HCT116 (cell line): ENCODE measurements at regions not wholly inside any gene's neighbourhood (a gene's known extent, or its start where the extent isn't known, plus 50 kb on each side); places are given as distances from the start of the nearest gene placed in this dataset.

ENCODE experiments used
- ATAC-seq: fragments of 200-7000 bp; cut with Tn5 transposase; 2 replicates; pipeline ENCODE4 v1.9.1; 2020; ENCODE audit warnings: mild to moderate bottlenecking, moderate library complexity
- BruUV-seq: library from RNA; stranded (reverse); fragments of 400-500 nt; replicated peaks from 2 replicates; lab custom pipeline; 2021; lab: Mats Ljungman, UMichigan
- CTCF ChIA-PET: fragments of 300-600 bp; sonication (Branson Sonifier 250); formaldehyde crosslinking; loops from one replicate; lab custom pipeline; 2021; ENCODE audit warnings: antibody characterized with exemption; lab: Charles Lee
- POLR2A ChIA-PET: fragments of 300-600, 350-600 bp; sonication (Branson Sonifier 250); formaldehyde crosslinking; loops from one replicate; lab custom pipeline; 2021; ENCODE audit warnings: antibody characterized with exemption; lab: Charles Lee
- RAD21 ChIA-PET, 2 experiments: fragments of 300-600 bp; sonication (Branson Sonifier 250); formaldehyde crosslinking; loops; one replicate each; lab custom pipeline; 2023; ENCODE audit warnings: low total read pairs in 2 of 2; ENCODE audit not compliant: uncharacterized antibody in 2 of 2, unreplicated experiment in 2 of 2, low non-redundant PET in 1 of 2; lab: Charles Lee
- DNase-seq: peaks from one replicate; pipeline ENCODE4 v3.0.0-alpha.2; 2010; ENCODE audit warnings: low read depth, low spot score
- H2AFZ ChIP-seq: fragments of 200-600 bp; shearing (Covaris generic), sonication (generic); 2 replicates; pipeline ENCODE4 v1.6.1; 2017; ENCODE audit warnings: low read depth, mixed run types, mixed read lengths, antibody characterized with exemption, low read length; ENCODE audit not compliant: poor library complexity, severe bottlenecking
- H3K27ac ChIP-seq: 2 replicates; pipeline ENCODE4 v1.5.1; 2012; ENCODE audit warnings: low read depth, low read length
- H3K27me3 ChIP-seq: fragments of 200-600 bp; sonication (generic); 2 replicates; pipeline ENCODE4 v1.6.1; 2016; ENCODE audit warnings: mixed run types, low read length, mixed read lengths; ENCODE audit not compliant: insufficient read depth
- H3K36me3 ChIP-seq, 2 experiments: fragments of 200-500 bp in 1 of 2; fragments of 200-600 bp in 1 of 2; sonication (Bioruptor generic) in 1 of 2; sonication (generic) in 1 of 2; 2 replicates each; pipeline versions ENCODE4 v1.5.1 to v1.6.1; 2014 to 2016; ENCODE audit warnings: low read length in 2 of 2, inconsistent platforms in 1 of 2, mixed read lengths in 1 of 2, mixed run types in 1 of 2; ENCODE audit not compliant: insufficient read depth in 2 of 2, control insufficient read depth in 1 of 2
- H3K4me1 ChIP-seq, 2 experiments: fragments of 200-600 bp in 1 of 2; sonication (generic) in 1 of 2; 2 replicates each; pipeline versions ENCODE4 v1.5.1 to v1.6.1; 2012 to 2017; ENCODE audit warnings: low read length in 2 of 2, inconsistent platforms in 1 of 2, mild to moderate bottlenecking in 1 of 2, mixed read lengths in 1 of 2, mixed run types in 1 of 2, moderate library complexity in 1 of 2; ENCODE audit not compliant: insufficient read depth in 2 of 2, control insufficient read depth in 1 of 2
- H3K4me2 ChIP-seq: fragments of 200-600 bp; sonication (generic); 2 replicates; pipeline ENCODE4 v1.6.1; 2017; ENCODE audit warnings: mixed run types, low read length, mixed read lengths
- H3K4me3 ChIP-seq, 2 experiments: fragments of 200-600 bp in 1 of 2; sonication (generic) in 1 of 2; replicated peaks in 1 of 2; 2 replicates each; pipeline ENCODE4 v1.5.1; 2011 to 2016; ENCODE audit warnings: low read length in 2 of 2, control low read depth in 1 of 2, low read depth in 1 of 2, mild to moderate bottlenecking in 1 of 2, mixed read lengths in 1 of 2, mixed run types in 1 of 2
- H3K79me2 ChIP-seq: fragments of 200-600 bp; sonication (generic); 2 replicates; pipeline ENCODE4 v1.6.1; 2017; ENCODE audit warnings: mild to moderate bottlenecking, mixed run types, low read length, moderate library complexity, mixed read lengths; ENCODE audit not compliant: insufficient read depth
- H3K9ac ChIP-seq: fragments of 200-600 bp; sonication (generic); 2 replicates; pipeline ENCODE4 v1.6.1; 2016; ENCODE audit warnings: low read length, mixed read lengths
- H3K9me2 ChIP-seq: fragments of 200-600 bp; sonication (generic), shearing (Covaris generic); 2 replicates; pipeline ENCODE4 v1.6.1; 2017; ENCODE audit warnings: mixed run types, mild to moderate bottlenecking, moderate library complexity; ENCODE audit not compliant: insufficient read depth
- H3K9me3 ChIP-seq, 2 experiments: fragments of 200-500 bp in 1 of 2; fragments of 200-600 bp in 1 of 2; sonication (Bioruptor generic) in 1 of 2; sonication (generic) in 1 of 2; 2 replicates each; pipeline ENCODE4 v1.6.1; 2014 to 2017; ENCODE audit warnings: low read length in 2 of 2, mixed read lengths in 2 of 2, inconsistent platforms in 1 of 2, low read depth in 1 of 2, mild to moderate bottlenecking in 1 of 2, mixed run types in 1 of 2, moderate library complexity in 1 of 2; ENCODE audit not compliant: control insufficient read depth in 1 of 2, insufficient read depth in 1 of 2
- H4K20me1 ChIP-seq: fragments of 200-600 bp; sonication (generic), shearing (Covaris generic); 2 replicates; pipeline ENCODE4 v1.6.1; 2017; ENCODE audit warnings: mixed run types, mild to moderate bottlenecking, moderate library complexity; ENCODE audit not compliant: insufficient read depth
- ATF3 ChIP-seq: IDR thresholded peaks from 2 replicates; pipeline ENCODE4 v1.6.1; 2012
- CEBPB ChIP-seq: IDR thresholded peaks from 2 replicates; pipeline ENCODE4 v1.6.1; 2012; ENCODE audit warnings: low read depth
- CTCF ChIP-seq, 3 experiments: fragments of 200-600 bp in 1 of 3; sonication (generic) in 1 of 3; IDR thresholded peaks in 2 of 3; conservative IDR thresholded peaks in 1 of 3; 2 replicates each; pipeline ENCODE4 v1.5.1; 2012 to 2017; ENCODE audit warnings: low read depth in 2 of 3, low read length in 2 of 3, antibody characterized with exemption in 1 of 3, borderline replicate concordance in 1 of 3, control low read depth in 1 of 3, mild to moderate bottlenecking in 1 of 3, mixed read lengths in 1 of 3, mixed run types in 1 of 3, moderate library complexity in 1 of 3; ENCODE audit not compliant: insufficient read depth in 1 of 3
- EGR1 ChIP-seq: IDR thresholded peaks from 2 replicates; pipeline ENCODE4 v1.6.1; 2012; ENCODE audit warnings: low read depth
- ELF1 ChIP-seq: IDR thresholded peaks from 2 replicates; pipeline ENCODE4 v1.6.1; 2012; ENCODE audit warnings: low read depth, borderline replicate concordance
- JUND ChIP-seq: IDR thresholded peaks from 2 replicates; pipeline ENCODE4 v1.6.1; 2012
- POLR2AphosphoS5 ChIP-seq: IDR thresholded peaks from 2 replicates; pipeline ENCODE4 v1.6.1; 2011; ENCODE audit warnings: mild to moderate bottlenecking, low read depth, low read length, moderate library complexity
- RAD21 ChIP-seq: IDR thresholded peaks from 2 replicates; pipeline ENCODE4 v1.6.1; 2012; ENCODE audit warnings: low read depth, mild to moderate bottlenecking
- SIN3A ChIP-seq: IDR thresholded peaks from 2 replicates; pipeline ENCODE4 v1.6.1; 2012; ENCODE audit warnings: low read depth
- SP1 ChIP-seq: IDR thresholded peaks from 2 replicates; pipeline ENCODE4 v1.6.1; 2012; ENCODE audit warnings: low read depth
- SRF ChIP-seq: IDR thresholded peaks from 2 replicates; pipeline ENCODE4 v1.6.1; 2012; ENCODE audit warnings: low read depth
- TCF7L2 ChIP-seq: IDR thresholded peaks from 2 replicates; pipeline ENCODE4 v1.7.0; 2011; ENCODE audit warnings: borderline replicate concordance, inconsistent platforms; ENCODE audit not compliant: insufficient read depth, insufficient read length; ENCODE audit errors: extremely low read depth
- YY1 ChIP-seq: IDR thresholded peaks from 2 replicates; pipeline ENCODE4 v1.6.1; 2011; ENCODE audit warnings: low read length, low read depth, moderate library complexity, mild to moderate bottlenecking; ENCODE audit not compliant: insufficient replicate concordance; ENCODE audit errors: extremely low read depth
- ZFX ChIP-seq: fragments of 450-650 bp; IDR thresholded peaks from 2 replicates; pipeline ENCODE4 v1.6.1; 2017
- ZNF274 ChIP-seq: fragments of 200-500 bp; sonication (Bioruptor generic); IDR thresholded peaks from 2 replicates; pipeline ENCODE4 v1.6.1; 2014; ENCODE audit warnings: mild to moderate bottlenecking, low read depth, low read length, inconsistent platforms
- intact Hi-C: fragments of 100-400 bp; cut with micrococcal nuclease; formaldehyde crosslinking; loops from 2 replicates; pipeline ENCODE4 v1.10.0; 2022
- TF ChIP-seq, protein P1 (sequence below): IDR thresholded peaks from 2 replicates; pipeline ENCODE4 v1.6.1; 2012; ENCODE audit warnings: low read depth

- Histone ChIP-seq H3K27me3 (no peaks in the 10 kb centered on the region), H3K4me1 (no peaks in the 10 kb centered on the region), H3K4me2 (no peak overlapping the region), H3K79me2 (no peaks in the 10 kb centered on the region), H2AFZ (no peak overlapping the region), H4K20me1 (no peaks in the 10 kb centered on the region), H3K36me3 (no peaks in the 10 kb centered on the region), H3K4me3 (no peak overlapping the region), H3K9ac (no peak overlapping the region), H3K9me2 (no peaks in the 10 kb centered on the region), H3K27ac (no peak overlapping the region), H3K9me3 (no peaks in the 10 kb centered on the region)
- DNase-seq (no peak), ATAC-seq (no peak)
- POLR2A ChIA-PET: no interaction called here
- CTCF ChIA-PET: no interaction called here
- intact Hi-C loops: no loop called here
- no TSS peak for BruUV-seq
- TF ChIP-seq ATF3 (no peak), CTCF (IDR thresholded peaks at IDR 0.05 in 2 of 3, conservative IDR thresholded peaks at IDR 0.05 in 1 of 3; ENCODE audit: borderline replicate concordance in 1 of 3, insufficient read depth in 1 of 3, low read depth in 2 of 3, low read length in 2 of 3) (no peak), SRF (no peak), JUND (no peak), ELF1 (no peak), EGR1 (no peak), ZFX (no peak), SP1 (no peak), ZNF274 (no peak), TCF7L2 (no peak), SIN3A (no peak), POLR2AphosphoS5 (no peak), CEBPB (no peak), RAD21 (no peak), YY1 (no peak)
- TF ChIP-seq, protein P1, sequence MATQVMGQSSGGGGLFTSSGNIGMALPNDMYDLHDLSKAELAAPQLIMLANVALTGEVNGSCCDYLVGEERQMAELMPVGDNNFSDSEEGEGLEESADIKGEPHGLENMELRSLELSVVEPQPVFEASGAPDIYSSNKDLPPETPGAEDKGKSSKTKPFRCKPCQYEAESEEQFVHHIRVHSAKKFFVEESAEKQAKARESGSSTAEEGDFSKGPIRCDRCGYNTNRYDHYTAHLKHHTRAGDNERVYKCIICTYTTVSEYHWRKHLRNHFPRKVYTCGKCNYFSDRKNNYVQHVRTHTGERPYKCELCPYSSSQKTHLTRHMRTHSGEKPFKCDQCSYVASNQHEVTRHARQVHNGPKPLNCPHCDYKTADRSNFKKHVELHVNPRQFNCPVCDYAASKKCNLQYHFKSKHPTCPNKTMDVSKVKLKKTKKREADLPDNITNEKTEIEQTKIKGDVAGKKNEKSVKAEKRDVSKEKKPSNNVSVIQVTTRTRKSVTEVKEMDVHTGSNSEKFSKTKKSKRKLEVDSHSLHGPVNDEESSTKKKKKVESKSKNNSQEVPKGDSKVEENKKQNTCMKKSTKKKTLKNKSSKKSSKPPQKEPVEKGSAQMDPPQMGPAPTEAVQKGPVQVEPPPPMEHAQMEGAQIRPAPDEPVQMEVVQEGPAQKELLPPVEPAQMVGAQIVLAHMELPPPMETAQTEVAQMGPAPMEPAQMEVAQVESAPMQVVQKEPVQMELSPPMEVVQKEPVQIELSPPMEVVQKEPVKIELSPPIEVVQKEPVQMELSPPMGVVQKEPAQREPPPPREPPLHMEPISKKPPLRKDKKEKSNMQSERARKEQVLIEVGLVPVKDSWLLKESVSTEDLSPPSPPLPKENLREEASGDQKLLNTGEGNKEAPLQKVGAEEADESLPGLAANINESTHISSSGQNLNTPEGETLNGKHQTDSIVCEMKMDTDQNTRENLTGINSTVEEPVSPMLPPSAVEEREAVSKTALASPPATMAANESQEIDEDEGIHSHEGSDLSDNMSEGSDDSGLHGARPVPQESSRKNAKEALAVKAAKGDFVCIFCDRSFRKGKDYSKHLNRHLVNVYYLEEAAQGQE: no peak
- RAD21 ChIA-PET: no interaction called here
These were observed 166.4 kb upstream of the CPEB2 start for GRCh38 chr4:14835708-14836425.
